GM19324 (cell line): ENCODE measurements at regions not wholly inside any gene's neighbourhood (a gene's known extent, or its start where the extent isn't known, plus 50 kb on each side); places are given as distances from the start of the nearest gene placed in this dataset.

ENCODE experiments used
- ATAC-seq: cut with Tn5 transposase; IDR thresholded peaks from one replicate; pipeline ENCODE4 v1.9.1; 2021; ENCODE audit warnings: mild to moderate bottlenecking, moderate library complexity; ENCODE audit not compliant: unreplicated experiment, low FRiP score

DNA sequence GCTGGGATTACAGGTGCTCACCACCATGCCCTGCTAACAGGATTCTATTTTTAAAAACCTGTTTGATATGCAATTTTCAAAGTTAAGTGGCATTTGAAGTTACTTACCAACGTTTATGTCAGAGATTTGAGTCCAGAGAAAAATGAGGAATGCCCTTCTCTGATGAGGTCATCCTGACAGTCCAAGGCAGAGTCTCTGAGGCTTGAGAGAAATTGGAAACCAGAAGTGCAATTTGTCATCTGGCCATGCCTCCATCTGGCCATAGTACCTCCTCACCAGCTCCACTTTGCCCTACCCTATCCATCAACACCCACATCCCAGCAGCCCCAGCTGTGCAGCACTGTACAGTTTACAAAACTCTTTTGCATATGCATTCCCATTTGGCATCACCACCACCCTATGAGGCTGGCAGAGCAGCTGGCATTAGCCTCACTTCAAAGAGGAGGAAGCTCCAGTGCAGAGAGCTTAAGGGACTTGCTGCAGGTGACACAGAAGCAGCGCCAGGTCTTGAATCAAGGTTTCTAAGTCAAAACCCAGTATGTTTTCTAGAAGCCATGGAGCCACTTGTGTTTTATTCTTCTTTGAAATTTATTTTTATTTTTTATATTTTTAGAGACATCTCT is 54.5 kb upstream of the PDZD8 start:
- ATAC-seq = no peak

DNA sequence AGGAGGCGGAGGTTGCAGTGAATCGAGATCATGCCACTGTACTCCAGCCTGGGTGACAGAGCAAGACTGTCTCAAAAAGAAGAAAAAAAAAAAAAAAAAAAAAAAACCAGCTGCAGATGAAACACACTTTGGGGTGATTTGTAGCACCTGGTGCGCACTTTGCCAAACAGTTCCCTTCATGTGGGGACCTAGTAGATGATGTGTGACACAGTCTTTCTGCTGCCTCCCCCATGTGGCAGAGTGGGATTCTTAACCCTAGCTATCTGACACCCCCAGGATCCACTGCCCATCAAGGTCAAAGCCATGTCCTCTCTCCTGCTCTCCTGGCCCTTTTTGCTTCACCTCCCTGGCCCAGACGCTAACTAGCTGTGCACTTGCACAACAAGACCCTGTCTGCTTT is 52.1 kb upstream of the PDZD8 start:
- ATAC-seq = no peak

DNA sequence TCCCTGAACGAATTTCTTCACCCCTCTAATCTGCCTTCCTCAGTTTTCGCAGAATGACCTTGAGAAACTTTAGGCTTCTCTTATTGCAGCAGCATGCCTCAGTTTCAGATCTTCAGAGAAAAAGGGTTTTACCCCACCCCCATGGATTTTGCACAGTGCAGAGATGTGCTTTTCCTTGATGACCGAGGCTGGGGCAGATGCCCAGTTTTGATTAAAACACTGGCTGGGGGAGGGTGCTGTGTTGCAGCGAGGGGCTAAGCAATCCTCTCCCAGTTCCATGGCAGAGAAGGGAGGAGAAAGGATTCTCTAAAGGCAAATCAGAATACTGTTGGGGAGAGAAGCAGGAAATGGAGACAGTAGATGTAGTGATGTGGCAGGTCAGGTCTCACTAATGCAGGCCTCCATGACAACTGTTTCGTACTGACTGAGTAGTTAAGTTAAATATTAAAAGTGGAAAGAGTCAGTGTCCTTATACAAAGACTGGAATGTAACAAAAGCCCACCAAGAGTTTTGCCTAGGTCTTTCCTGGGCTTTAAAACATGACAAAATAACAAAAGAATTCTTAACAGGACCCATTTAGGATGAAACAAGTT is 50.8 kb upstream of the PDZD8 start:
- ATAC-seq = peak; percentile 68

DNA sequence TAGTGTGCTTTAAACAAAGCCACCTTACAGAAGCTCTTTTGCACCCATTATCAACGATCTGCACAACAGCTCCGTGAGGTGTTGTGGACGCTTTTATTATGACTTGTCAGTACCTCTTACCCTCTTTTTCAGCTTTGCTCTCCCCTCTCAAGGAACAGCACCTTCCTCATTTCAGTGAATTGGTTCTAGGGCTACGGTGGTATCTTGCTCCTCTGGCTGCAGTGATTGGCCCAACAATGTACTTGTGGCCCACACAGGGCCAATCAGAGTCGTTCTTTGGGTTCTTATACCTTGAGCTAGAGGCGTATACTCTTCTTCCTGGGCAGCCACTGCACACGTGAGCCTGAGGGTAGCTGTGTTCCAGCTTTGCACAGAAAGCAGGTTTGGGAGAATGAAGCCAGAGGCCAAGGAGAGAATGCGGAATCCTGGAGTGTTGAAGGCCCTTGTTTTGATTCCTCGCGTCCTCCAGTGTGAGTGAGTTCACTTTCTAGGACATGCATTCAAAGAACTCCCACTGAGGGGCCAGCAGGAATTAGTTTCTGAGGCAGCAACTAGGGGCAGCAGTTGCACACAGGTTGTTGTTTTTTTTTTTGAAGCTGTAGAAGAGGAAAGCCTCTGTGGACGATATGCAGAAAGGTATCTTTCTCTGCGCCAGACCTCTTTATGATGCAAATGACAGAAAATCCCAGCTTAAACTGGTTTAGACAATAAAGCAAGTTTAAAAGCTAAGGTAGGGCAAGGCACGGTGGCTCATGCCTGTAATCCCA is 49.8 kb upstream of the PDZD8 start:
- ATAC-seq = no peak
